Esophagus mucosa (tissue), 1 donor: ENCODE measurements at regions not wholly inside any gene's neighbourhood (a gene's known extent, or its start where the extent isn't known, plus 50 kb on each side); places are given as distances from the start of the nearest gene placed in this dataset.
A peak's percentile ranks its signal among the peaks of the same experiment; 100 is the strongest.
"Not testable (repeated sequence)": the region's sequence is repeated elsewhere in the genome, so short reads cannot be mapped to it uniquely, and the experiment has no call there.

Source experiments
- ATAC-seq: fragments of 200-7000 bp; cut with Tn5 transposase; one replicate; pipeline ENCODE4 v1.9.1; 2020
- donor health status: DM: yes; HTN: yes; CAD: no.

DNA sequence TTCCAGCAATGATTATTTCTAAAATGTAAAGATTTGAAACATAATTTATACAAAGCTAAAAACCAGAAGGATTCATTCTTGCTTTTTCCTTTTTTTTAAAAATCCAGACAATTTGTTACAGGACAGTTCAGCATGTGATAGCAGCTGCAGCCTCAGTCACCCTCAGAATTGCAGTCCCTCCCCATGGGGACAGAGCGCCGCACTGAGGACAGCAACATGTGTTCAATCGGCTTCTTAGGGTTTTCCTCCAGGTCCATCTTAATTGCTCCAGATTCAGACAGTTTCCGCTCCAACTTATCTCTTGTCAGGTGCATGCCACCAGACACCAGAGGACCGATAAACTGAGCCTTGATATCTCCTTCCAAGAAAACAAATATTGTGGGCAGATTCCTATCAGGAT, 134.9 kb upstream of the TBC1D5 start:
- no peak for ATAC-seq

DNA sequence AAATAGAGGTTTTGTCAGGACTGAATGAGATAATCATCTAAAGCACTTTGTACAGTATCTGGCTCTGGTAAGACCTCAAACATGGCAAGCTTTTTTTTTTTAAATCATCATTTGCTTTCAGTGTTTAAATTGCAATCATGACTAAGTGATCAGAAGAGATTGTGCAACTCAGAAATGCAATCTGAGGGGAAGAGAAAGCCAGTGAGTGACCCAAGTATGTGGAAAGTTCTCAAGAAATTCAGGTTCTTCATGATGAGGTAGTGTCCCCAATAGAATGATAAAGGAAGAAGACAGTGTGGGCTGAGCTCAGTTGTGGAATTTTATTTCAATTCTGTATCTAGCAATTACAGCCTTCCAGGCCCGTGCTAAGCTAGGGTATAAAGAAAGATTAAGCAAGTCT, 132.2 kb upstream of the TBC1D5 start:
- no peak for ATAC-seq

DNA sequence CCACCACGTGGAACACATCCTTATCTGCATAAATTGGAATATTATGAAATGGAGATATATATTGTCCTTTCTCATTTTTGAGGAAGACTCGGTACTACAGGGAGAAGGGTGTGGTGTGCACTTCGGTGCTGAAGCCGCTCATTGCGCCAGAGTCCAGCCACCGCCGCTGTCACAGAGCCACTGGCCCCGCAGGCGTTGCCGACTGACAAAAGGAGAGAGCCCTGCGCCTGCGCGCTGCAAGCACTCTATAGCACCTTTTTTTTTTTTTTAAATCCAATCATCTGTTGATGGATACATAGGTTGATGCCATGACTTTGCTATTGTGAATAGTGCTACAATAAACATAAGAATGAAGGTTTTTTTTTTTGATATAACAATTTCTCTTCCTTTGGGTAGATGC, 130.0 kb upstream of the TBC1D5 start:
- ATAC-seq = no peak

DNA sequence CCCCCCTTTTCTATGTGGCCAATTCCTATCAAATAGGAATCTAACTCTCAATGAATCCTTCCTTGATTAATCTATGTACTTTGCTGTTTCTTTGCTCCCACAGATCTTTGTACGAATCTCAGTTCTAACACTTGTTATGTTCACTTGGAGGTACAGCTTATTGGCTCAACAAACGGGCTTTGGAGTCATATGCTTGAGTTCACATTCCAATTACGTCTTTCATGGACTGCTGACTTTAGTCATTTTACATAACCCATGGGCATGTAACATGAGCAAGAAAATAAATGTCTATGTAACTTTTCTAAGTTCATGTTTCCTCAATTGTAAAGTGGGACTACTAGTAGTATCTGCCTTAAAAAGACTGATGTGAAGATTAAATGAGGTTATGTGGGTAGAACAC, 123.2 kb upstream of the TBC1D5 start:
- no peak for ATAC-seq

DNA sequence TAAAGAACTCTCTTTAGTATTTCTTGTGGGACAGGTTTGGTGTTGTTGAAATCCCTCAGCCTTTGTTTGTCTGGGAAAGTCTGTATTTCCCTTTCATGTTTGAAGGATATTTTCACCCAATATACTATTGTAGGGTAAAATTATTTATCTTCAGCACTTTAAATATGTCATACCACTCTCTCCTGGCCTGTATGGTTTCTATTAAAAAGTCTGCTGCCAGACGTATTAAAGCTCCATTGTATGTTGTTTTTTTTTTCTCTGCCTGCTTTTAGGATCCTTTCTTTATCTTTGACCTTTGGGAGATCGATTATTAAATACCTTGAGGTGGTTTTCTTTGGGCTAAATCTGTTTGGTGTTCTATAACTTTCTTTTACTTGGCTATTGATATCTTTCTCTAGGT, 119.0 kb upstream of the TBC1D5 start:
- no peak for ATAC-seq

DNA sequence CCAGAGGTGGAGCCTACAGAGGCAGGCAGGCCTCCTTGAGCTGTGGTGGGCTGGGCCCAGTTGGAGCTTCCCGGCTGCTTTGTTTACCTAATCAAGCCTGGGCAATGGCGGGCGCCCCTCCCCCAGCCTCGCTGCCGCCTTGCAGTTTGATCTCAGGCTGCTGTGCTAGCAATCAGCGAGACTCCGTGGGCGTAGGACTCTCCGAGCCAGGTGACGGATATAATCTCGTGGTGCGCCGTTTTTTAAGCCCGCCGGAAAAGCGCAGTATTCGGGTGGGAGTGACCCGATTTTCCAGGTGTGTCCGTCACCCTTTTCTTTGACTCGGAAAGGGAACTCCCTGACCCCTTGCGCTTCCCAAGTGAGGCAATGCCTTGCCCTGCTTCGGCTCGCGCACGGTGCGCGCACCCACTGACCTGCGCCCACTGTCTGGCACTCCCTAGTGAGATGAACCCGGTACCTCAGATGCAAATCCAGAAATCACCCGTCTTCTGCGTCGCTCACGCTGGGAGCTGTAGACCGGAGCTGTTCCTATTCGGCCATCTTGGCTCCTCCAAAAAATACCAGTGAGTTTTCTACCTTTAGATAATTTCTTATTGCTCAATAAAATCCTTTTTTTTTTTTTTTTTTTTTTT, 118.5 kb upstream of the TBC1D5 start:
- ATAC-seq = not testable (repeated sequence)

DNA sequence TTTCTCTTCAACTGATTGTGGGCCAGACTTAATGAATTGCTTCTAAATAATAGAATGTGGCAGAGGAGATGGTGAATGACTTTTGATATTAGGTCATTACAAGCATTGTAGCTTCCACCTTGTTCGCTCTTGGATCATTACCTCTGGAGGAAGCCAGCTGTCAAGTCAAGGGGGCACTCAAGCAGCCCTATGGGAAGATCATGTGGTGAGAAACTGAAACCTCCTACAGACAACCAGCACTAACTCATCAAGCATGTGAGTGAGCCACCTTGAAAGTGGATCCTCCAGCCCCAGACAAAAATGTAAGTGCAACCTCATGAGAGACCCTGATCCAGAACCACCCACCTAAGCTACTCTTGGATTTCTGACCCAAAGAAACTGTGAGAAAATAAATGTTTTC, 109.8 kb upstream of the TBC1D5 start:
- no peak for ATAC-seq

DNA sequence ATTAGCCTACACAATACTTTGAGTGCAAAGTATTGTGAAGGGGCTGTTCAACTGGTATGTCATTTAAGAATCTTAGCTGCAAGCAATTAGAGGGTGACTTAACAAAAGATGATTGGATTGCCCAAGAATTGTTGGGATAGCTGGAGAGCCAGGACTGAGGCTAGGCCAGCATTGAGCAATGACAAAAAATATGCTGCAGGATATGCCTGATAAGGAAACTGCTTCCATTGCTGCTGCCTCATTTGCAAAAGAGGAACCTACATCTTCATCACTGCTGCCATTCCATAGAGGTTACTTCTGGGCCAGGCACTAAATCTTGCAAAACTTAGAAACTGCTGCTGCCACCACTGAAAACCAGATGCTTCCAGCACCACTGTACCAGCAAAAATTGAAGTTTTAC, 108.0 kb upstream of the TBC1D5 start:
- ATAC-seq = no peak

DNA sequence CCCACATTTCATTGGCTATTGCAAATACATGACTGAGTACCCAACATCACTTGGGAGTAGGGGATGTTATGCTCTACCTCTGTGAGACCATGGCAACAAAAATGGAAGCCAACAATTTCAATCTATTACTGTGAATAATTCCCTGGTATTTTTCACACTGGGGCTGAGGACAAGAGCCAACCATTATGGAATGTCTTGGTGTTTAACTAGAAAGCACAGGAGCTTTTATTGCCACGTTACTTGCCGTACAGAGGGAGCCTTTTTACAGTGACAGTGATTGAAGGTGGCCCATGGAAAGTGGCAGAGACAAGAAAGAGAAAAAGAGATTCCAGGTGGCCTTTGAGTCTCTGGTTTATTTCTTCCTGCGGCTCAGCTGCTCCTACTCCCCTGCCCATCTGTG, 105.7 kb upstream of the TBC1D5 start:
- no peak for ATAC-seq

DNA sequence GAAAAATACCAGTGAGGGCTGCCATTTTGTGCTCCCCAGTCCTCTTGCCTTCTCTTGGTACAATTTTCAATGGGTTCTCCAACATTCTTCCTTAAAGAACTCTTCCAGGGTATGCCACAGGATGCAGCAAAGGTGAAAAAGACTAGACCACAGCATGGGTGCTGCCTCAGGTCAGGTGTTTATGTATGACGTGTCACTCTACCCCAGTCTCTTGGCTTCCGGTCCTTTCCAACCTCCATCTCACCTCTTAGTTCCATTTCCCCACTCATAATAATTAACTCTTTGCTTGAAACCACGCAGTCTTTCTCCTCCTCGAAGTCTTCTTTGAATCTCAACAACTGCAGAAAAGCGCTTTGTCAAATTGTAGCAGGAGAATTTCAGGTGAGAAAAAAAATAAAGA, 104.7 kb upstream of the TBC1D5 start:
- no peak for ATAC-seq

DNA sequence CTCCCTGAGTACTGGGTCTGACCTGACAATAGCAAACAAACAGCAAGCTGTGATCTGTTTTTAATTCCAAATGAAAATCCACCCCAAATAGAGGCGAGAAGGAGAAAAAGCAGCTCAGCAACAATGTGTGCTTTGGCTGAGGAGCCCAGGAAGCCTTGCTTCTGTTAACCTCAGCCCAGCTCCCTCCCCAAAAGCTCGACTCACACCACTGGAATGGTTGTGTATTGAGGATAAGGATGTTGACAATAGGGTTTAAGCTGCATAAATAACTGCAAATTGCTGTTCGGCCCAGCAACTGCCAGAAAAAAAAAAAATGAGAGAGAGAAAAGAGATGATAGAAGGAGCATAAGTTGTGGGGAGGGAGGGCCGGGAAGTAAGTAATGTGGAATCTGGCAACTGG, 104.0 kb upstream of the TBC1D5 start:
- no peak for ATAC-seq

DNA sequence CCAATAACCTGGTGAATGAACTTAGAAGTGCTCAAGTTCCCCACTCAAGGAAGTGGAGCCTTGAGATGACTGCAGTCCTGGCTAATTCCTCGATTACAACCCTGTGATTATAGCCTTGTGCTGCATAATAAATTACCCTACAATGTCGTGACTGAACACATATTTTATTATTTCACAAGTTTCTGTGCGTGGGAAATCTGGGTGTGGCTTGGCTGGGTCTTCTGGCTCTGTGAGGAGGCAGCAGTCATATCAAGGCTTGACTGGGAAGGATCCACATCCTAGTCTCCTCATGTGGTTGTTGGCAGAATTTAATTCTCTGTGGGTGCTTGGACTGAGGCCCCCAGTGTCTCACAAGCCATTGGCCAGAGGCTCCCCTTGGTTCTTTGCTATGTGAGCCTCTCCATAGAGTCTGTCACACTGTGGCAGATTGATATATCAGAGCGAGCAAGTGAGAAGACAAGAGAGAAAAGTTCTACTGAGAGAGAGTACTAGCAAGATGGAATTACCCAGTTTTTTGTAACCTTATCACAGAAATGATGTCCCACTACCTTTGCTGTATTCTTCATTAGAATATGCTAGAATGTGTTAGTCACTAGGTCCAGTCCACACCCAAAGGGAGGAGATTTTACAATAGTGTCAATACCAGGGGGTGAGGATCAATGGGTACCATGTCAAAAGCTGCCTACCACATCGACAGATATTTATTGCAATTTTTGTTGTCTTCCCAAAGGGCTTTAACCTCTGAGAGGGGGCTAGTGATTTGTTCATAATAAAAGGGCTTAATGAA, 102.8 kb upstream of the TBC1D5 start:
- no peak for ATAC-seq

DNA sequence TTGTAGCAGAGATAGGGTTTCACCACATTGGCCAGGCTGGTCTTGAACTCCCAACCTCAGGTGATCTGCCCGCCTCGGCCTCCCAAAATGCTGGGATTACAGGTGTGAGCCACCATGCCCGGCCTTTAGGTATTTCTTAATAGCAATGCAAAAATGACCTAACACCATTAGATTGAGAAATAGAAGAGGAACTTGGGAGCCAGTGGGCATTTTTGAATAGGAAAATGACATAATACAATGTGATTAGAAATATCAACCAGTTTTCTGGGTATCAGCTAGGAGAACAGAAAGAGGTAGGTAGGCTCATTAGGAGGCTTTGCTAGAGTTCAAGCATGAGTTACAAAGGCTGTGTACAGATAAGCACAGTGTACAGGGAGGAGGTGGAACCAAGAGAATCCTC, 101.8 kb upstream of the TBC1D5 start:
- no peak for ATAC-seq

DNA sequence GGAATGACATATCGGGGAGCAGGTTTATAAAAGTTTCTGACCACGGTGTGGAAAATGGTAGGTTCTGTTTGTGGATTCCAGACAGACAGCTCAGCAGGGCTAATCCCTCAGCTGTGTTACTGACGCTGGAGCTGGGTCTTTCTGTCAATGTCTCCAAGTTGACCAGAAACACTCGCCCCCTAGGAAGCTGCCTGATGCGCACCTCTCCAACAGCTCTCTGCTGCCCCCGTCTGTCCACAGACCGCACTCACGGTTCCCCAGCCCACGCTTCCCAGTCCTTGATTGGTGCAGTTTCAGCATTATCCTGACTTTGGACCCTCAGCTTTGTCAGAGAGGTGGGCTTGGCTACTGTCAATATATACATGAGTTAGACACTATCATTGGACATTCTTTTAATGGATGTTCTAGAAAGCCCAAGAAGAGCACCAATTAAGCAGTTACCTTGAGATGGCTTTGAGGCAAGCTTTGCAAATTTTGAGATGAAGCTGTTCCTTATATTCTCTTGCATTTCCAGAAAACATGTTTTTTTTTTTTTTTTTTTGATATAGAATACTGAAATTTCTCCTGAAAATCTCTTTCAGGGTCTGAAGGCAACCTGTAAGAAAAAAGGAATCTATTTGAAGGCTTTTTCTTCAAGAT, 98.9 kb upstream of the TBC1D5 start:
- ATAC-seq = peak; percentile 80

DNA sequence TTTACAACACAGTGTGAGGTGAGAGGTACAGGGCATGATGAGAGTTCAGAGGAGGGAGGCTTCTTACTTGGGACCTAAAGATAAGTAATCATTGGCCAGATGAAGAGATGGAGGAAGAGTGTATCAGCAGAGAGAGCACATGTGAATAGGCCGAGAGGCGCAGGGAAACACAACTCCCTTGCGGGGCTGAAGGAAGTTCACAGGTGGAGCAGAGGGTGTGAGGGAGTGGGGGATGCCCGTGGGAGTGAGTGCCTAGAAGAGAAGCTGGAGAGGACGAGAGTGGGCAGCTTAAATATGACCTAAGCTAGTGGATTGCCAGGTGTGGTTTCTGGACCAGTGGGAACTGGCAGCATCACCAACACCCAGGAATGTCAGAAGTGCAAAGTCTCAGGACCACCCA, 98.2 kb upstream of the TBC1D5 start:
- no peak for ATAC-seq

DNA sequence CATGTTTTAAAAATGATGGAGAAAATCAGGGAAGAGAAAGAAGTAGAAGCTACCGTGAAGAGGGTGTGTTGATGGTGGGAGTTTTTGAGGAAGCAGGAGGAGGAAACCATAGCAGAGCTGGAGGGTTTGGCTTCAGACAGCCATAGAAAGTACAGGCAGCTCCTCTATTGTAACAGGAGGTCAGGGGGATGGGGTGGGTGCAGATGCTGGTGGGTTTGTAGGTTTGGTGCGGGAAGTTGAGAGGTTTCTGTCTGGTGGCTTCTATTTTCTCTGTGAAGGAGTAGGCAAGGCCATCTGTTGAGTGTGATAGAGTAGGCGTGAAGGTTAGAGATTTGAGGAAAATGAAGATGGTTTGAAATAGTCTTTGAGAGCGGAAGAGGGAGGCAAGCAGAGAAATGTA, 97.7 kb upstream of the TBC1D5 start:
- no peak for ATAC-seq

DNA sequence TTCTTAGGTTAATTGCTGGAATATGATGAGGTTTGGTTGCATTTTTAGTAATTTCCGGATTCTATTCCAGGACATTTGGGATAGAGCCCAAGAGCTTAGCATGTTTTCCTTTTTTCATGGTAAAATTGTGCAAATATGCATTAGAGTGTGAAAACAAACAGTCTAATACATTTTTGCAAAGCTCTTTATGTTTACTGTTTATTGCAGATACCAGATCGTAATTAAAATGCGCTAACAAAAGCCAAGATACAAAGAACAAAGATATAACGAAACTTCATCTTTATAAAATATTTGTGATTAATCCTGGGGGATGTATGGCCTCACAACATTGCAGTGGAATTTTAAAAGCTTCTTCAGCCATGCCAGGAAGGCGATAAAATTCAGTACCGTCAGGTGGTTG, 94.5 kb upstream of the TBC1D5 start:
- no peak for ATAC-seq

DNA sequence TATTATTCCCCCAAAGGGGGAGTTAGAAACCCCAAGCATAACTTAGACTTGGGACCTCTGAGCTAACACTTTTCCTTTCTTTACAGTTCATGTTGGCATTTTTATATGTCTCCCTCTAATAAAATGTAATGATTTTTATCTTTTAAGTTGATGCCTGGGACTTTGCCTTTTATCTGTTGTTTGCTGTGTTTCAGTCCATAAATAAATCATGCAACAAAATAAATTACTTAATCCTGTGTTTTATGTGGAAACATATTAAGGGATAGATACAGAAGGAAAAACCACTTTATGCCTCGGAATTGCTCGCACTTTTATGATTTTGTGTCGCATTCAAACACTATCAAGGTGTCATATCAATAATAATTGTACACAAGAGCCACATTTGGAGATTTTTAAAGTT, 93.7 kb upstream of the TBC1D5 start:
- no peak for ATAC-seq

DNA sequence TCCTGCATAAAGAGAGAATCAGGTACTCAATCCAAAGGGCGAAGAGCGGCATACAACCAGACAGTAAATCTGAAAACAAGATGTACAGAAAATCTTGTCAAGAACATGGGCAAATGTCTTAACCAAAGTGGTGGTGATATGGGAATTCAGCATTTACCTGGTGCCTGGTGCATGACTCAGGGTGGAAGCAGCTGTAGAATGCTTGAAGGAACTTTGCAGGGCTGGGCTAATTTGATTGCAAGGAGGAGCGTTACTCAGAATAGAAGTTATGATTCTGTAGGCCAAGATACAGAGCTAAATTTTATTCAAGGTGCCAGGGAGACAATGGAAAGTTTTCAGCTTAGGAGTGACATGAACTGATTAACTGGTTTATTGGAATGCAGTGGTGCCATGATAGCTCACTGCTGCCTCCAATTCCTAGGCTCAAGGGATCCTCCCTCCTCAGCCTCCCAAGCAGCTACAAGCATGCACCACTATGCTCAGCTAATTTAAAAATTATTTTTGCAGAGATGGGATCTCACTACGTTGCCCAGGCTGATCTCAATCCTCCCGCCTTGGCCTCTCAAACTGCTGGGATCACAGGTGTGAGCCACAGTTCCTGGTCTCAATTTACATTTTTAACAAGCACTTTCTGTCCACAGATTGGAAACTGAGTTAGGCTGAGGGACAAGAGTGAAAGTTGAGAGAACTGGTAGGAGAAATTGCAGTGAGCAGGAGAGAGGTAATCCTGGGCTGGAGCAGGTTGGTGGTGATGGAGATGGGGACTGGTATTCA, 91.5 kb upstream of the TBC1D5 start:
- peak; percentile 45 for ATAC-seq

DNA sequence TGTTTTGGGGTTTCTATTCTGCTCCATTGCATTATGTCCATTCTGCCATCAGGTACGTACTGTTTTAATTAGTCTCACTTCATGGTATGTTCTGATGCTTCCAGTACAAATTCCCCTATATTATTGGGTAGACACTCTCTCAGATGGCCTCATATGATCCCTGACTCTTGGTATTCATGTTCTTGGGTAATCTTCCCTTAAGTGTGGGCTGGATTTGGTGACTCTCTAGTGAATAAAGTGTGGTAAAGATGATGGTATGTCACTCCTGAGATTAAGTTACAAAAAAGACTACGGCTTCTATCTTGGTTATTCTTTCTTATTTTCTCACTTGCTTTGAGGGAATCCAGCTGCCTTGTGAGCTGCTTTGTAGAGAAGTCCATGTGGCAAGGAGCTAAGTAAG, 89.6 kb upstream of the TBC1D5 start:
- no peak for ATAC-seq

DNA sequence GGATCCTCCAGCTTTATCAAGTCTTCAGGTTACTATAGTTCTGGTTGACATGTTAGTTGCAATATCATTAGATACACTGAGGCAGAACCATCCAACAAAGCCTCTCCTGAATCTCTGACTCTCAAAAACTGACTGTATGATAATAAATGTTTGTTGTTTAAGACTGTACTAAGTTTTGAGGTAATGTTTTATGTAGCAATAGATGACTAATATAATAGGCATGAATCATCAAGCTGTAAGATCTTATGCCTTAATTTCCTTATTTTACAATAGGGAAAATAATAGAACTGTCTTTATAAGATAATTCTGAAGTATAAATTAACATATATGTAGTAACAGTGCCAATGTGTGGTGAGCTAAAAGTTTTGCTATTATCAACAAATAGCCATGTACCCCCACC, 88.9 kb upstream of the TBC1D5 start:
- peak; percentile 51 for ATAC-seq

DNA sequence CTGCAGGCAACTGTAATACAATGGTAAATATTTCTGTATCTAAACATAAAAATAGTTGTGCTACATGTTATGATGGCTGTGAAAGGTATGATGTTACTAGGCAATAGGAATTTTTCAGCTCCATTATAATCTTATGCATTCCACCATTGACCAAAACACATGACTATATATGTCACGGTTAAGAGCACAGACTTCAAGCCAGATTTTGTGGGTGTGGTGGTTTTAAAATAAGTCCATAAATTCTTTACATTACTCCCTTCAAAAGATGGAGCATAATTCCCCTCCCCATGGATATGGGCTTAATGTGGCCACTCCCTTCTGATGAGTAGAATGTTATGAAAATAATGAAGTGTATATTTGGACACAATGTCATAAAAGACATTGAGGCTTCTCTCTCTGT, 88.4 kb upstream of the TBC1D5 start:
- no peak for ATAC-seq

DNA sequence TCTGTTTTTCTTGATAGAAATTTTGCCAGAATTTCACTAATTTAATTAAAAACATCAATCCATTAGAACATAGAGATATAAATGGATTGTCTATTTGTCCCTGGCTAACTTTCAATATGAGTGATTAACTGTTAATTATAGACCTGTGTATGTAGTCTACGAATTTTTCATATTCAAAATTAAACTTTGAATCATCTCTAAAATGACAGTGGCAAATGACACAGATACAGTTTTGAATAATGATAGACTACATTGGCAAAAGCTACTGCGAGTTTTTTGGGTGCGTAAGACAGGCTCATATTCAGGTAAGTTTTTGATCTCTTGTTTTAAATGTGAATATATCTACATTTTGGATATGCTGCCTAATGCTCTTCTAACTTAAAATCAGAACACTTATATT, 86.0 kb upstream of the TBC1D5 start:
- no peak for ATAC-seq

DNA sequence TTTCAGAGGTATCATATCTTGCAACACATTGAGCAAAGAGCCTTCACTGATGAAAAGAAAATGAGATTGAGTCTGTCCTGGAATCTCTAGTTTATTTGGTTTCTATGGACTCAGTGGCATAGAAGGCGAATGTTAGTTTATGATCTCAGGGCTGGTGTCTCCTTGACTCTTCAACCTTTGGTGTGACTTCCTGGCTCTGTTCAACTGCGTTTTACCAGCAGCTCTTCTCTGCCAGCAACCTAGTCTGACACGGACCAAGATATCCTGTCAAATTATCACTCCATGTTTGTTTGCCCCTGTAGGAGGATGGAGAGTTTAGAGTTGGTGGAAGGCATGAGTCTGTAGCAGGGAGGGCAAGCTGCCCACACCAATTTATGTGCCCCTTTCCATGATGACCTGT, 82.9 kb upstream of the TBC1D5 start:
- ATAC-seq = no peak
